22Rv1 (cell line): ENCODE measurements at regions not wholly inside any gene's neighbourhood (a gene's known extent, or its start where the extent isn't known, plus 50 kb on each side); places are given as distances from the start of the nearest gene placed in this dataset.

Source experiments
- CTCF ChIP-seq: fragments of 450-650 bp; IDR thresholded peaks from 2 replicates; pipeline ENCODE4 v1.5.1; 2017; ENCODE audit warnings: mild to moderate bottlenecking
- ZFX ChIP-seq: fragments of 450-650 bp; IDR thresholded peaks from 2 replicates; pipeline ENCODE4 v1.6.1; 2017; ENCODE audit warnings: antibody characterized with exemption, borderline replicate concordance

GRCh38 chr6:92791403-92791802 is 628.0 kb downstream of the EPHA7 start:
- no peak for TF ChIP-seq CTCF
- TF ChIP-seq ZFX: no peak
